NB4 (cell line): ENCODE measurements at regions not wholly inside any gene's neighbourhood (a gene's known extent, or its start where the extent isn't known, plus 50 kb on each side); places are given as distances from the start of the nearest gene placed in this dataset.

Experiments used
- CTCF ChIP-seq: IDR thresholded peaks from one replicate; pipeline ENCODE4 v1.5.1; 2012; ENCODE audit warnings: low read depth, low read length
- POLR2A ChIP-seq: IDR thresholded peaks from 2 replicates; pipeline ENCODE4 v1.6.1; 2011; ENCODE audit warnings: mild to moderate bottlenecking; ENCODE audit not compliant: insufficient read length; ENCODE audit errors: extremely low read depth

DNA sequence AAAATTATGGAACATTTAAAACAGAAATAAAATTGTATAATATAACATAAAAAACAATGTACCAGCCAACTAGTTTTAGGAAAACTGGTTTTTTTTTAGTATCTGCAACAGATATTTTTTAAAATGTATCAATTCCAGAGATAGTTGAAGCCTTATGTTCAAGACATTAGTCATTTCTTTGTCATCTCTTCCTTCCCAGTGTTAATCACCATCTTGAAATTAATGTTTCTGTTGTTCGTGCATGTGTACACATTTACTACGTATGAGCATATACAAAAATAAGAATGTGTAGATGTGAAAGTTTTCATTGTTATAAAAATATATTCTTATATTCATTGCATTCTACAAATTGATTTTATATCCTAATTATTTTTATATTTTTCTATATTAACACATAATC is 1062.1 kb downstream of the SLC6A15 start:
- no peak for TF ChIP-seq CTCF
- TF ChIP-seq POLR2A, result no peak
